Activated CD8-positive, alpha-beta memory T cell treated with anti-CD3 and anti-CD28 coated beads, Interleukin-2, amount 10 ng/mL, durations not matched to agents 7 days and 5 days (primary cell): ENCODE measurements at regions not wholly inside any gene's neighbourhood (a gene's known extent, or its start where the extent isn't known, plus 50 kb on each side); places are given as distances from the start of the nearest gene placed in this dataset.
A peak's percentile ranks its signal among the peaks of the same experiment; 100 is the strongest.
"Not testable (repeated sequence)": the region's sequence is repeated elsewhere in the genome, so short reads cannot be mapped to it uniquely, and the experiment has no call there.

Experiments
- ATAC-seq: fragments of 150-1000 bp; cut with Tn5 transposase; one replicate; pipeline ENCODE4 v1.10.0; 2021; ENCODE audit warnings: moderate library complexity
- CTCF ChIA-PET: fragments of 350-600 bp; sonication (Branson Sonifier 250); formaldehyde crosslinking; loops from one replicate; lab custom pipeline; 2021; ENCODE audit warnings: antibody characterized with exemption; lab: Charles Lee
- DNase-seq: peaks from one replicate; pipeline ENCODE4 v3.0.0-alpha.2; 2020
- H3K27ac Mint-ChIP-seq: one replicate; pipeline ENCODE4 v1.8.0; 2021; ENCODE audit warnings: mild to moderate bottlenecking, mixed read lengths
- H3K27me3 Mint-ChIP-seq: one replicate; pipeline ENCODE4 v1.8.0; 2021; ENCODE audit warnings: mixed read lengths
- H3K36me3 Mint-ChIP-seq: one replicate; pipeline ENCODE4 v1.8.0; 2021; ENCODE audit warnings: mild to moderate bottlenecking, mixed read lengths
- H3K4me1 Mint-ChIP-seq: one replicate; pipeline ENCODE4 v1.8.0; 2021; ENCODE audit warnings: mixed read lengths
- H3K4me3 Mint-ChIP-seq: one replicate; pipeline ENCODE4 v1.8.0; 2021; ENCODE audit warnings: mild to moderate bottlenecking, moderate library complexity, mixed read lengths
- H3K9me3 Mint-ChIP-seq: one replicate; pipeline ENCODE4 v1.8.0; 2022; ENCODE audit warnings: low read depth, mixed read lengths

GRCh38 chr3:71951361-71951760 lies 166.4 kb upstream of the PROK2 start:
- Mint-ChIP-seq H3K27me3 (peaks cover 3% of the 10 kb centered on the region), H3K36me3 (no peaks in the 10 kb centered on the region), H3K4me3 (no peak overlapping the region), H3K4me1 (peaks cover 20% of the 10 kb centered on the region), H3K9me3 (no peaks in the 10 kb centered on the region), H3K27ac (no peak overlapping the region)
- no peak for DNase-seq
- ATAC-seq = no peak
- CTCF ChIA-PET = no interaction called here

DNA sequence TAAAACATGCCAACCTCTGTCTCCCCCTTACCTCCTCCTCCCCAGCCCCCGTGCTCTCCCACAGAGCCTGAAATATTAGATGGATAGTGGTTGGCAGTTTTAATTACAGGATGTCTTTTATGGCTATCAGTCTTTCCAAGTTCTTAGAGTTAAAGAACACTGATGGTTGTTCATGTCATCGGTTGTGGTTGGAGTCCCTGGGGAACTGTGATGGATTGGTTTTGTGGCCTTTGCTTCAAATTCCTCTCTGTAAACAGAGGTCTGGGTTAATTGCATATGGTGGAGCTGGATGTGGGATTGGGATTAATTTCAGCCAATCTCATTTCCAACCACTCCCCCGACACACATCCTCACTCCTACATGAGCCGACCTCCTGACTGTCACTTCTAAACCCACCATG lies 164.5 kb upstream of the PROK2 start:
- Mint-ChIP-seq H3K4me3 (no peak overlapping the region), H3K27me3 (peaks cover 8% of the 10 kb centered on the region), H3K4me1 (peaks cover 7% of the 10 kb centered on the region), H3K9me3 (no peaks in the 10 kb centered on the region), H3K36me3 (no peaks in the 10 kb centered on the region), H3K27ac (no peak overlapping the region)
- DNase-seq (no peak), ATAC-seq (no peak)
- CTCF ChIA-PET = no interaction called here

DNA sequence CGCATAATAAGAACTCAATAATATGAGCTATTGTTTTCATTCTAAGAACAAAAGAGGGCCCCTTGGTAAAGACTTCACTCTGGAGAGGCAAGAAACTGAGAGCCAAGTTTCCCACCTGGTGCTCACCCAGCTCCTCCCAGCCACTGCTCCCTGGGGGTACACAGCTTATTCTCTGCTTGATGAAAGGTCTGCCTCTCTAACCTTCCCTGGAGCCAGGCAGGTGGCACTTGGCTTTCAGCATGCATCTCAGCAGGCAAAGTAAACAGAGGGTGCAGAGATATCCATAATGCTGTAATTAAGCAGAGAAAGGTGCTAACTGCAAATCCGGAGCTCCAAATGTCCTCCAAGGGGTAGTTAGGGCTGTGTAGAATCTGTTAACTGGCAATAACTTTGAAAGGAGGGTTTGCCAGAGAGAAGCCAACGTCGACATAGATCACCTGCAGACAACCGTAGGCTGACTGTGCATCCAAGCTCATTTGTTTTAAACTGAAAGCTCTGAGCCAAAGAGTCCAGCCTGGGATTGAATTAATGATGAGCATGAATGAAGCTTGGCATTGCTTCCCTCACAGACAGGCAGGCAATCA lies 159.6 kb upstream of the PROK2 start:
- DNase-seq (no peak), ATAC-seq (no peak)
- peaks cover 26% of the 10 kb centered on the region for H3K27me3 Mint-ChIP-seq
- no peak overlapping the region for H3K4me3 Mint-ChIP-seq
- H3K4me1 Mint-ChIP-seq = no peaks in the 10 kb centered on the region
- H3K9me3 Mint-ChIP-seq = no peaks in the 10 kb centered on the region
- H3K27ac Mint-ChIP-seq = no peak overlapping the region
- no peaks in the 10 kb centered on the region for H3K36me3 Mint-ChIP-seq
- CTCF ChIA-PET = no interaction called here

- no peak for DNase-seq
- no peak overlapping the region for H3K4me3 Mint-ChIP-seq
Measured at GRCh38 chr3:71942432-71943187, 157.7 kb upstream of the PROK2 start.

GRCh38 chr3:71940486-71940885 lies 155.5 kb upstream of the PROK2 start:
- DNase-seq = no peak
- no peak overlapping the region for H3K27ac Mint-ChIP-seq
- no peak overlapping the region for H3K4me3 Mint-ChIP-seq
- H3K4me1 Mint-ChIP-seq = no peaks in the 10 kb centered on the region
- no peaks in the 10 kb centered on the region for H3K36me3 Mint-ChIP-seq
- H3K9me3 Mint-ChIP-seq = no peaks in the 10 kb centered on the region
- ATAC-seq = no peak
- CTCF ChIA-PET = no interaction called here
- H3K27me3 Mint-ChIP-seq = peaks cover 18% of the 10 kb centered on the region

More at GRCh38 chr3:71942432-71943187, 157.7 kb upstream of the PROK2 start:
- H3K36me3 Mint-ChIP-seq = no peaks in the 10 kb centered on the region
- H3K4me1 Mint-ChIP-seq = no peaks in the 10 kb centered on the region
- no peaks in the 10 kb centered on the region for H3K9me3 Mint-ChIP-seq
- H3K27ac Mint-ChIP-seq = no peak overlapping the region
- peaks cover 26% of the 10 kb centered on the region for H3K27me3 Mint-ChIP-seq
- no peak for ATAC-seq
- CTCF ChIA-PET = no interaction called here

DNA sequence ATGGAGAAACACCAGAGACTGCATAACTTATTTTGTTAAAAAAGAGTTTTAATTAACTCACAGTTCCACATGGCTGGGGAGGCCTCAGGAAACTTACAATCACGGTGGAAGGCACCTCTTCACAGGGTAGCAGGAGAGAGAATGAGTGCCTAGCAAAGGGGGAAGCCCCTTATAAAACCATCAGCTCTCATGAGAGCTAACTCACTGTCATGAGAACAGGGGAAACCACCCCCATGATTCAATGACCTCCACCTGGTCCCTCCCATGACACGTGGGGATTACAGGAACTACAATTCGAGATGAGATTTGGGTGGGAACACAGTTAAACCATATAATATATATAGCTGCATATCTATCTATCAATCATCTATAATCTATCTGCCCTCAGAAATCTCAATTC lies 153.1 kb upstream of the PROK2 start:
- H3K36me3 Mint-ChIP-seq, H3K4me3 Mint-ChIP-seq, CTCF ChIA-PET, H3K9me3 Mint-ChIP-seq, ATAC-seq, DNase-seq, H3K4me1 Mint-ChIP-seq, H3K27ac Mint-ChIP-seq: not testable (repeated sequence)
- H3K27me3 Mint-ChIP-seq = peaks cover 18% of the 10 kb centered on the region

GRCh38 chr3:71936681-71937080 lies 151.7 kb upstream of the PROK2 start:
- no peak for ATAC-seq
- CTCF ChIA-PET = no interaction called here
- no peak overlapping the region for H3K27ac Mint-ChIP-seq

GRCh38 chr3:71934520-71935270 lies 149.7 kb upstream of the PROK2 start:
- CTCF ChIA-PET = no interaction called here
- no peak for DNase-seq
- Mint-ChIP-seq H3K9me3 (no peaks in the 10 kb centered on the region), H3K27ac (no peak overlapping the region), H3K36me3 (no peaks in the 10 kb centered on the region), H3K4me3 (no peak overlapping the region), H3K4me1 (no peaks in the 10 kb centered on the region), H3K27me3 (peaks cover under 1% of the 10 kb centered on the region)
- no peak for ATAC-seq

More at GRCh38 chr3:71936681-71937080, 151.7 kb upstream of the PROK2 start:
- no peak overlapping the region for H3K4me3 Mint-ChIP-seq
- DNase-seq = no peak
- H3K9me3 Mint-ChIP-seq = no peaks in the 10 kb centered on the region
- H3K36me3 Mint-ChIP-seq = no peaks in the 10 kb centered on the region
- H3K27me3 Mint-ChIP-seq = peaks cover 16% of the 10 kb centered on the region
- H3K4me1 Mint-ChIP-seq = no peaks in the 10 kb centered on the region

DNA sequence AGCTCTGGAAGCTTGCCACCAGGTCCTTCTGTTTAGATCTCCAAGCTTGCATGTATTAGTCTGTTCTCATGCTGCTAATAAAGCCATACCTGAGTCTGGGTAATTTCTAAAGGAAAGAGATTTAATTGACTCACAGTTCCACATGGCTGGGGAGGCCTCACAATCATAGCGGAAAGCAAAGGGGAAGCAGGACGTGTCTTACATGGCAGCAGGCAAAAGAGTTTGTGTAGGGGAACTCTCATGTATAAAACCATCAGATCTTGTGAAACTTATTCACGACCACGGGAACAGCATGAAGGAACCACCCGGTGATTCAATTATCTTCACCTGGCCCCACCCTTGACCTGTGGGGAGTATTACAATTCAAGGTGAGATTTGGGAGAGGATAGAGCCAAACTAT lies 147.0 kb upstream of the PROK2 start:
- no peaks in the 10 kb centered on the region for H3K4me1 Mint-ChIP-seq
- no peak for DNase-seq
- no peaks in the 10 kb centered on the region for H3K27me3 Mint-ChIP-seq
- no peaks in the 10 kb centered on the region for H3K9me3 Mint-ChIP-seq
- no peak for ATAC-seq
- no peak overlapping the region for H3K4me3 Mint-ChIP-seq
- CTCF ChIA-PET = no interaction called here
- H3K27ac Mint-ChIP-seq = no peak overlapping the region
- H3K36me3 Mint-ChIP-seq = no peaks in the 10 kb centered on the region

DNA sequence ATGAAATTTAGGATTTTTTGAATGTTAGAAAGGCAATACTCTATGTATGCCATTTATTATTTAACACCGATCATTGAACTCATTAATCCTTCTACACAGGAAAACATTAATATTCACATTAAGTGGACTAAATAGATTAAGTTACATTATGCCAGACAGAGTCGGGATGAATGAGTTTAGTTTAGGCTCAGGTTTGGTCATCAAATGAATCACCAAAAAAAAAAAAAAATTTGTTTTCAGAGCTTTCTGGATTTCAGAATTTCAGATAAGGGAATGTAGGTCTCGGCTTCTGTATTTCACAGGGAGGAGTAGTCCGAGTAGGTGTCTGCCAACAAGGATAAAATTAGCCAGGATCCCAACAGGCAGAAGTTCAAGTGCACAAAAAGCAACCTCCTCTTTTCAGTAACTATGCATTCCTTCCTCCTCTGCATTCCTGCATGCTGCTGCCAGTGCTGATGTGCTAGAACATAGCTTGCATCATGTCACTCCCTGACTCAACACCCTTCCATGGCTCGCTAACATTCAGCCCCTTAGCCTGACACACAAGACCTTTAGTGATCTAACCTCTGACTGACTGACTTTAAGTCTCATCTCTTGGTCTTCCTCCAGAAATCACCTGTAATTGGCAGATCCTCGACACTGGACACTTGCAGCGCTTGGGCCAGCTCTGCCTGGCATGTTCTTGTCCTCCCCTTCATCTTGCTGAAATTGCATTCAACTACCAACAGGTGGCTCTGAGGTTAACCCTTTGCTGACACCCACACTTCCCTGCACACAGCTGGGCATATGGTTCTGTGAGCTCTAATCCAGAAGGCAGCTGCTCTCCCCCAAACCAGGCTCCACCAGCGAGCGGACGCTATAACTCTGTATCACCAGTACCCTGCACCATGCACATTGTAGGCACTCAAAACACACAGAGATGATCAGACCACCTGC lies 145.4 kb upstream of the PROK2 start:
- Mint-ChIP-seq H3K36me3 (no peaks in the 10 kb centered on the region), H3K27ac (no peak overlapping the region), H3K9me3 (no peaks in the 10 kb centered on the region), H3K4me1 (peaks cover 3% of the 10 kb centered on the region), H3K27me3 (no peaks in the 10 kb centered on the region), H3K4me3 (no peak overlapping the region)
- ATAC-seq (peak; percentile 27), DNase-seq (no peak)
- CTCF ChIA-PET = interaction anchor here (0.5 to 1.6 kb wide), 2 partner anchors 544 to 892 kb away, joined by 3 to 13 read pairs; no protein-coding TSS in a partner anchor

DNA sequence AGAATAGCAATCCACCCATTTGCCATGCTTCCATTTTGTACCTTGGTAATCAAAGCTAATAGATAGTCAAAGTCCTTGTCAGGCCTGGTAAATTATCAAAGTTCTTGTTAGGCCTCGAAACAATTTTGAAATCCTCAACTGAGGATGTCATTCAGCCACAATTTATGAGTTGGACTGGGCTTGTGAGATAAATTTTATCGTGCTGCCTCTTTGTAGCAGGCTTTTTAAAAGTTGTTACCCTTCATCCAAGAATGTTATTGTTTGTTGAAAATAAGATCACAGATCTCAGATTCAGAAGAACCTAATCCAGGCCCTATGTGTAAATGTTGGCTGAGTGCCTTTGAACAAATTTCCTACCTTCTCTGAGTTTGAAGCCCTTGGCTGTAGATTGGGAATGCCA lies 143.3 kb upstream of the PROK2 start:
- no peak overlapping the region for H3K27ac Mint-ChIP-seq
- no peaks in the 10 kb centered on the region for H3K36me3 Mint-ChIP-seq
- H3K9me3 Mint-ChIP-seq = no peaks in the 10 kb centered on the region
- CTCF ChIA-PET = no interaction called here
- H3K4me3 Mint-ChIP-seq = no peak overlapping the region
- no peak for DNase-seq
- no peaks in the 10 kb centered on the region for H3K27me3 Mint-ChIP-seq
- no peak for ATAC-seq
- H3K4me1 Mint-ChIP-seq = peaks cover 3% of the 10 kb centered on the region

DNA sequence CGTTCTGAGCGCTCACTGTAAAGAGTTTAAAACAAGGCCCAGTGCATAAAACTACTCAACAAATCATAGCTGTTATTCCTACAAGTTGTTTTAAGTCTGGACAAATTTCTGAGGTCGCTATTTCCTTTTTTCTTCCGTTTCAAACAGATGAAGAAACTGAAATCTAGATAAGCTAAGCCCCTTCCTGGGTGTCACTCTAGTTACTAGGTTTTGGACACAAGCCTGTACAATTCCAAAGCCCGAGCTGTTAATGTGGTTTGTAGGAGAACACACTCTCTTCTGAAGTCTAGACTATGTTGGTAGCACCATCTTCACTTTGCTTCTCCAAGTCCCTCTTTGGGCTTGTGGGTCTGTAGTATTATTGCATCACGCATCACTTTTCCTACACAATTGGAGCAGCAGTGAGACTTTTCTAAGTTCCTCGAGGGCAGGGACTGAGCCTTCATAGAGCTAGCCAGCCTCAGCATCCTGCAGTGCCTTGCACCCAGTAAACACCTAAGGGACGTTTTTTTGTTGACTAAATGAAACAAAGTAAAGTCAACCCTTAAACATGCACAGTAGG lies 142.6 kb upstream of the PROK2 start:
- Mint-ChIP-seq H3K4me1 (peaks cover 3% of the 10 kb centered on the region), H3K9me3 (no peaks in the 10 kb centered on the region), H3K36me3 (no peaks in the 10 kb centered on the region), H3K4me3 (no peak overlapping the region), H3K27ac (no peak overlapping the region), H3K27me3 (no peaks in the 10 kb centered on the region)
- no peak for DNase-seq
- CTCF ChIA-PET = no interaction called here
- no peak for ATAC-seq

- ATAC-seq (no peak), DNase-seq (no peak)
- Mint-ChIP-seq H3K9me3 (no peaks in the 10 kb centered on the region), H3K4me1 (peaks cover 3% of the 10 kb centered on the region), H3K27ac (no peak overlapping the region), H3K36me3 (no peaks in the 10 kb centered on the region), H3K4me3 (no peak overlapping the region), H3K27me3 (peaks cover 3% of the 10 kb centered on the region)
- CTCF ChIA-PET = no interaction called here
Measured at GRCh38 chr3:71926616-71927015, 141.7 kb upstream of the PROK2 start.
